ENCODE measurements at regions not wholly inside any gene's neighbourhood (a gene's known extent, or its start where the extent isn't known, plus 50 kb on each side); places are given as distances from the start of the nearest gene placed in this dataset.

GRCh38 chr7:145490356-145490755, 626.2 kb upstream of the CNTNAP2 start:
- TF ChIP-seq, protein P1, sequence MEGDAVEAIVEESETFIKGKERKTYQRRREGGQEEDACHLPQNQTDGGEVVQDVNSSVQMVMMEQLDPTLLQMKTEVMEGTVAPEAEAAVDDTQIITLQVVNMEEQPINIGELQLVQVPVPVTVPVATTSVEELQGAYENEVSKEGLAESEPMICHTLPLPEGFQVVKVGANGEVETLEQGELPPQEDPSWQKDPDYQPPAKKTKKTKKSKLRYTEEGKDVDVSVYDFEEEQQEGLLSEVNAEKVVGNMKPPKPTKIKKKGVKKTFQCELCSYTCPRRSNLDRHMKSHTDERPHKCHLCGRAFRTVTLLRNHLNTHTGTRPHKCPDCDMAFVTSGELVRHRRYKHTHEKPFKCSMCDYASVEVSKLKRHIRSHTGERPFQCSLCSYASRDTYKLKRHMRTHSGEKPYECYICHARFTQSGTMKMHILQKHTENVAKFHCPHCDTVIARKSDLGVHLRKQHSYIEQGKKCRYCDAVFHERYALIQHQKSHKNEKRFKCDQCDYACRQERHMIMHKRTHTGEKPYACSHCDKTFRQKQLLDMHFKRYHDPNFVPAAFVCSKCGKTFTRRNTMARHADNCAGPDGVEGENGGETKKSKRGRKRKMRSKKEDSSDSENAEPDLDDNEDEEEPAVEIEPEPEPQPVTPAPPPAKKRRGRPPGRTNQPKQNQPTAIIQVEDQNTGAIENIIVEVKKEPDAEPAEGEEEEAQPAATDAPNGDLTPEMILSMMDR (IDR thresholded peaks at IDR 0.05; ENCODE audit: low read depth, low read length, poor library complexity, severe bottlenecking) = no peak
- TF ChIP-seq EZH2phosphoT487 (IDR thresholded peaks at IDR 0.05; ENCODE audit: borderline replicate concordance, low read length) = no peak
